IMR-90 (cell line): ENCODE measurements at regions not wholly inside any gene's neighbourhood (a gene's known extent, or its start where the extent isn't known, plus 50 kb on each side); places are given as distances from the start of the nearest gene placed in this dataset.

Experiments
- ATAC-seq: fragments of 200-7000 bp; cut with Tn5 transposase; 2 replicates; pipeline ENCODE4 v1.9.1; 2020; ENCODE audit warnings: low read depth, mild to moderate bottlenecking, moderate library complexity
- BruUV-seq: library from RNA; stranded (reverse); fragments of 400-500 nt; replicated peaks from 2 replicates; lab custom pipeline; 2021; lab: Mats Ljungman, UMichigan
- CTCF ChIA-PET: fragments of 300-600 bp; formaldehyde crosslinking; extraction: SDS; loops from one replicate; lab custom pipeline; 2021; ENCODE audit warnings: antibody characterized with exemption; lab: Yijun Ruan, JAX
- POLR2A ChIA-PET: fragments of 300-600 bp; sonication (Branson Sonifier 250); formaldehyde crosslinking; loops from one replicate; lab custom pipeline; 2022; ENCODE audit warnings: antibody characterized with exemption; ENCODE audit not compliant: unreplicated experiment; lab: Charles Lee
- DNase-seq: peaks from one replicate; pipeline ENCODE4 v3.0.0; 2013
- H2AFZ ChIP-seq: replicated peaks from 2 replicates; pipeline ENCODE3; 2013; ENCODE audit warnings: low read length, mild to moderate bottlenecking; ENCODE audit not compliant: poor library complexity
- H2AK5ac ChIP-seq: 2 replicates; pipeline ENCODE4 v1.6.1; 2013; ENCODE audit warnings: low read depth, low read length, inconsistent platforms
- H2AK9ac ChIP-seq: replicated peaks from 2 replicates; pipeline ENCODE3; 2013; ENCODE audit warnings: mild to moderate bottlenecking, low read depth, low read length, moderate library complexity; ENCODE audit not compliant: poor library complexity
- H2BK120ac ChIP-seq: 2 replicates; pipeline ENCODE4 v1.6.1; 2013; ENCODE audit warnings: low read depth, low read length, inconsistent platforms
- H2BK15ac ChIP-seq: 3 replicates; pipeline ENCODE4 v1.6.1; 2013; ENCODE audit warnings: low read depth, low read length, inconsistent platforms
- H2BK20ac ChIP-seq: 2 replicates; pipeline ENCODE4 v1.6.1; 2013; ENCODE audit warnings: low read depth, mild to moderate bottlenecking, inconsistent platforms, low read length, moderate library complexity
- H2BK5ac ChIP-seq: 2 replicates; pipeline ENCODE4 v1.6.1; 2013; ENCODE audit warnings: mild to moderate bottlenecking, low read depth, low read length, inconsistent platforms; ENCODE audit not compliant: poor library complexity, severe bottlenecking
- H3K14ac ChIP-seq: replicated peaks from 2 replicates; pipeline ENCODE4 v1.6.1; 2013; ENCODE audit warnings: low read depth, low read length, inconsistent platforms
- H3K18ac ChIP-seq: 2 replicates; pipeline ENCODE4 v1.6.1; 2013; ENCODE audit warnings: low read depth, low read length, control low read depth
- H3K23ac ChIP-seq: 2 replicates; pipeline ENCODE4 v1.6.1; 2013; ENCODE audit warnings: low read depth, low read length, inconsistent platforms
- H3K27ac ChIP-seq: 2 replicates; pipeline ENCODE4 v1.5.1; 2013; ENCODE audit warnings: mild to moderate bottlenecking, control low read depth, low read length; ENCODE audit not compliant: insufficient read depth
- H3K27me3 ChIP-seq: 2 replicates; pipeline ENCODE4 v1.6.1; 2013; ENCODE audit warnings: low read length; ENCODE audit not compliant: control insufficient read depth, insufficient read depth
- H3K36me3 ChIP-seq: 2 replicates; pipeline ENCODE4 v1.6.1; 2013; ENCODE audit warnings: low read length, mixed read lengths; ENCODE audit not compliant: control insufficient read depth, insufficient read depth
- H3K4ac ChIP-seq: 2 replicates; pipeline ENCODE4 v1.6.1; 2013; ENCODE audit warnings: low read depth, low read length, inconsistent platforms
- H3K4me1 ChIP-seq: 2 replicates; pipeline ENCODE4 v1.6.1; 2013; ENCODE audit warnings: low read length, mixed read lengths; ENCODE audit not compliant: control insufficient read depth, insufficient read depth
- H3K4me2 ChIP-seq: 2 replicates; pipeline ENCODE4 v1.6.1; 2013; ENCODE audit warnings: low read depth, mild to moderate bottlenecking, control low read depth, low read length, moderate library complexity
- H3K4me3 ChIP-seq: 2 replicates; pipeline ENCODE4 v1.5.1; 2013; ENCODE audit warnings: low read depth, mild to moderate bottlenecking, control low read depth, low read length, moderate library complexity; ENCODE audit not compliant: insufficient read depth
- H3K56ac ChIP-seq: 2 replicates; pipeline ENCODE4 v1.6.1; 2013; ENCODE audit warnings: low read length, inconsistent platforms; ENCODE audit not compliant: insufficient read depth; ENCODE audit errors: extremely low read depth
- H3K79me1 ChIP-seq, 2 experiments: 2 replicates each; pipeline ENCODE4 v1.6.1; 2013; ENCODE audit warnings: low read length in 2 of 2, inconsistent platforms in 1 of 2, low read depth in 1 of 2
- H3K9ac ChIP-seq: 2 replicates; pipeline ENCODE4 v1.6.1; 2013; ENCODE audit warnings: low read depth, low read length, control low read depth
- H3K9me1 ChIP-seq: 2 replicates; pipeline ENCODE4 v1.6.1; 2013; ENCODE audit warnings: low read length, inconsistent platforms; ENCODE audit not compliant: insufficient read depth
- H3K9me3 ChIP-seq: 2 replicates; pipeline ENCODE4 v1.6.1; 2013; ENCODE audit warnings: low read length; ENCODE audit not compliant: control insufficient read depth, insufficient read depth
- H4K20me1 ChIP-seq: 2 replicates; pipeline ENCODE4 v1.6.1; 2013; ENCODE audit warnings: low read length, inconsistent platforms; ENCODE audit not compliant: insufficient read depth
- H4K5ac ChIP-seq: 2 replicates; pipeline ENCODE4 v1.6.1; 2013; ENCODE audit warnings: mild to moderate bottlenecking, low read depth, low read length, control low read depth
- H4K8ac ChIP-seq, 2 experiments: 2 replicates each; pipeline ENCODE4 v1.6.1; 2013; ENCODE audit warnings: low read depth in 2 of 2, low read length in 2 of 2, control low read depth in 1 of 2, inconsistent platforms in 1 of 2
- H4K91ac ChIP-seq: 2 replicates; pipeline ENCODE4 v1.6.1; 2013; ENCODE audit warnings: low read depth, low read length, inconsistent platforms; ENCODE audit not compliant: insufficient read depth
- BHLHE40 ChIP-seq: fragments of 150-350 bp; IDR thresholded peaks from 2 replicates; pipeline ENCODE4 v1.6.1; 2016; ENCODE audit warnings: mild to moderate bottlenecking, low read depth, low read length
- CEBPB ChIP-seq: IDR thresholded peaks from 2 replicates; pipeline ENCODE4 v1.6.1; 2012; ENCODE audit warnings: low read depth, low read length, improper control_type of control experiment
- CHD1 ChIP-seq: IDR thresholded peaks from 2 replicates; pipeline ENCODE4 v1.6.1; 2012; ENCODE audit warnings: low read depth, low read length, improper control_type of control experiment
- FOS ChIP-seq: fragments of 150-350 bp; IDR thresholded peaks from 2 replicates; pipeline ENCODE4 v1.6.1; 2016; ENCODE audit warnings: low read depth, low read length
- MAFK ChIP-seq: IDR thresholded peaks from 2 replicates; pipeline ENCODE4 v1.6.1; 2012; ENCODE audit warnings: low read depth, low read length, improper control_type of control experiment
- MAZ ChIP-seq: IDR thresholded peaks from 2 replicates; pipeline ENCODE4 v1.6.1; 2012; ENCODE audit warnings: low read depth, mild to moderate bottlenecking, low read length, improper control_type of control experiment, moderate library complexity, borderline replicate concordance
- MXI1 ChIP-seq: IDR thresholded peaks from 2 replicates; pipeline ENCODE4 v1.6.1; 2012; ENCODE audit warnings: low read depth, mild to moderate bottlenecking, low read length, moderate library complexity, borderline replicate concordance
- NFE2L2 ChIP-seq: fragments of 150-350 bp; IDR thresholded peaks from 2 replicates; pipeline ENCODE4 v1.6.1; 2016; ENCODE audit warnings: low read depth, mild to moderate bottlenecking, low read length
- POLR2A ChIP-seq: IDR thresholded peaks from 2 replicates; pipeline ENCODE4 v1.6.1; 2012; ENCODE audit warnings: mild to moderate bottlenecking, low read depth, low read length
- RAD21 ChIP-seq: IDR thresholded peaks from 2 replicates; pipeline ENCODE4 v1.6.1; 2012; ENCODE audit warnings: low read length, improper control_type of control experiment
- RCOR1 ChIP-seq: IDR thresholded peaks from 2 replicates; pipeline ENCODE4 v1.6.1; 2012; ENCODE audit warnings: mild to moderate bottlenecking, low read length, improper control_type of control experiment; ENCODE audit not compliant: insufficient replicate concordance
- RFX5 ChIP-seq: IDR thresholded peaks from 2 replicates; pipeline ENCODE4 v1.8.0; 2012; ENCODE audit warnings: low read depth, mild to moderate bottlenecking, low read length, moderate library complexity
- SMC3 ChIP-seq: fragments of 150-350 bp; IDR thresholded peaks from 2 replicates; pipeline ENCODE4 v1.6.1; 2016; ENCODE audit warnings: low read depth, mild to moderate bottlenecking, antibody characterized with exemption, low read length, moderate library complexity
- WGBS, 2 experiments: methylation state at CpG; one replicate each; pipeline versions ENCODE4 v1.1.5 to v1.1.7; 2013; ENCODE audit warnings: missing lambda C conversion rate in 2 of 2; ENCODE audit not compliant: insufficient read length in 1 of 2; ENCODE audit errors: extremely low coverage in 2 of 2; 5-methylcytosine and 5-hydroxymethylcytosine counted together
- dilution Hi-C: fragments of 300-500 bp; cut with HindIII; formaldehyde crosslinking; loops from one replicate; pipeline ENCODE4 v1.14.3; 2018; ENCODE audit warnings: low sequenced_read_pairs; ENCODE audit not compliant: unreplicated experiment
- in situ Hi-C: fragments of 300-500 bp; cut with MboI; formaldehyde crosslinking; loops from 3 replicates; pipeline ENCODE4 v1.14.3; 2019; ENCODE audit warnings: low sequenced_read_pairs, inconsistent platforms, mixed read lengths
- intact Hi-C: fragments of 100-400 bp; cut with micrococcal nuclease; formaldehyde crosslinking; loops from 2 replicates; pipeline ENCODE4 v1.10.0; 2022
- TF ChIP-seq, protein P1 (sequence below): fragments of 150-350 bp; IDR thresholded peaks from 2 replicates; pipeline ENCODE4 v1.6.1; 2017; ENCODE audit warnings: mild to moderate bottlenecking, antibody characterized with exemption, low read length, low read depth
- TF ChIP-seq, protein P2 (sequence below): fragments of 150-350 bp; IDR thresholded peaks from 2 replicates; pipeline ENCODE4 v1.6.1; 2016; ENCODE audit warnings: low read depth, mild to moderate bottlenecking, low read length, moderate library complexity, borderline replicate concordance
- TF ChIP-seq, protein P3 (sequence below): conservative IDR thresholded peaks from 2 replicates; pipeline ENCODE4 v1.5.1; 2012; ENCODE audit warnings: mild to moderate bottlenecking, low read depth, low read length, improper control_type of control experiment

DNA sequence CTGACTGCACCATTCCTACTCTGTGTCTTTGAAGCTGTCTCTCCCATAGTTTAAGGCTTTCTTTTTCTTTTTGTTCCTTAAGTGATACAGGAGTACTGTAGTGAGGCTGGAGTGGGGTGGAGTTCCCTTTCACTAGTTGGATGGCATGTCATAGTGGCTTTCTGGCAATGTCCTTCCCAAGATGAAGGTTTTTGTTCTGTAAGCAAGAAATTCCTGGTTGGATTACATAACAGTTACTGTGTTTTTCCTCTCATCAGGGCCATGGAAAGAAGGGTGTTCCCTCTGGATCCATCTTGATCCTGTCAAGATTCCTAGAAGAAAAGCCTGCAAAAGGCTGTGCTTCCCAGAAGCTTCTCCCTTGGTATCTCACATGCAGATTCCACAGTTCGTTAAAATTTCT lies 84.2 kb downstream of the ACKR3 start:
- WGBS, 2 experiments: no CpG with 5 or more reads among the region's 1 CpG
- no peak for ATAC-seq
- H3K23ac ChIP-seq: no peak overlapping the region

More for the DNA sequence above, 84.2 kb downstream of the ACKR3 start:
- no peak overlapping the region for H2BK20ac ChIP-seq
- no peak overlapping the region for H2BK5ac ChIP-seq
- TF ChIP-seq MXI1 (no peak), FOS (no peak), MAZ (no peak), RFX5 (no peak), RCOR1 (no peak), CHD1 (no peak), RAD21 (no peak), POLR2A (no peak), NFE2L2 (no peak), MAFK (no peak), CEBPB (no peak), SMC3 (no peak), BHLHE40 (no peak)
- TF ChIP-seq, protein P1, sequence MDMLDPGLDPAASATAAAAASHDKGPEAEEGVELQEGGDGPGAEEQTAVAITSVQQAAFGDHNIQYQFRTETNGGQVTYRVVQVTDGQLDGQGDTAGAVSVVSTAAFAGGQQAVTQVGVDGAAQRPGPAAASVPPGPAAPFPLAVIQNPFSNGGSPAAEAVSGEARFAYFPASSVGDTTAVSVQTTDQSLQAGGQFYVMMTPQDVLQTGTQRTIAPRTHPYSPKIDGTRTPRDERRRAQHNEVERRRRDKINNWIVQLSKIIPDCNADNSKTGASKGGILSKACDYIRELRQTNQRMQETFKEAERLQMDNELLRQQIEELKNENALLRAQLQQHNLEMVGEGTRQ: no peak
- TF ChIP-seq, protein P2, sequence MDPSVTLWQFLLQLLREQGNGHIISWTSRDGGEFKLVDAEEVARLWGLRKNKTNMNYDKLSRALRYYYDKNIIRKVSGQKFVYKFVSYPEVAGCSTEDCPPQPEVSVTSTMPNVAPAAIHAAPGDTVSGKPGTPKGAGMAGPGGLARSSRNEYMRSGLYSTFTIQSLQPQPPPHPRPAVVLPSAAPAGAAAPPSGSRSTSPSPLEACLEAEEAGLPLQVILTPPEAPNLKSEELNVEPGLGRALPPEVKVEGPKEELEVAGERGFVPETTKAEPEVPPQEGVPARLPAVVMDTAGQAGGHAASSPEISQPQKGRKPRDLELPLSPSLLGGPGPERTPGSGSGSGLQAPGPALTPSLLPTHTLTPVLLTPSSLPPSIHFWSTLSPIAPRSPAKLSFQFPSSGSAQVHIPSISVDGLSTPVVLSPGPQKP: no peak
- TF ChIP-seq, protein P3, sequence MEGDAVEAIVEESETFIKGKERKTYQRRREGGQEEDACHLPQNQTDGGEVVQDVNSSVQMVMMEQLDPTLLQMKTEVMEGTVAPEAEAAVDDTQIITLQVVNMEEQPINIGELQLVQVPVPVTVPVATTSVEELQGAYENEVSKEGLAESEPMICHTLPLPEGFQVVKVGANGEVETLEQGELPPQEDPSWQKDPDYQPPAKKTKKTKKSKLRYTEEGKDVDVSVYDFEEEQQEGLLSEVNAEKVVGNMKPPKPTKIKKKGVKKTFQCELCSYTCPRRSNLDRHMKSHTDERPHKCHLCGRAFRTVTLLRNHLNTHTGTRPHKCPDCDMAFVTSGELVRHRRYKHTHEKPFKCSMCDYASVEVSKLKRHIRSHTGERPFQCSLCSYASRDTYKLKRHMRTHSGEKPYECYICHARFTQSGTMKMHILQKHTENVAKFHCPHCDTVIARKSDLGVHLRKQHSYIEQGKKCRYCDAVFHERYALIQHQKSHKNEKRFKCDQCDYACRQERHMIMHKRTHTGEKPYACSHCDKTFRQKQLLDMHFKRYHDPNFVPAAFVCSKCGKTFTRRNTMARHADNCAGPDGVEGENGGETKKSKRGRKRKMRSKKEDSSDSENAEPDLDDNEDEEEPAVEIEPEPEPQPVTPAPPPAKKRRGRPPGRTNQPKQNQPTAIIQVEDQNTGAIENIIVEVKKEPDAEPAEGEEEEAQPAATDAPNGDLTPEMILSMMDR: no peak
- H3K14ac ChIP-seq: no peak overlapping the region
- no peak overlapping the region for H2BK120ac ChIP-seq
- POLR2A ChIA-PET: no interaction called here
- no peak overlapping the region for H3K56ac ChIP-seq
- H2AK5ac ChIP-seq: no peak overlapping the region
- in situ Hi-C loops (no loop called here), intact Hi-C loops (no loop called here), dilution Hi-C loops (no loop called here)
- H3K4me1 ChIP-seq: no peaks in the 10 kb centered on the region
- H3K4ac ChIP-seq: no peak overlapping the region
- no peak overlapping the region for H3K18ac ChIP-seq
- BruUV-seq: no TSS peak
- no peak overlapping the region for H4K5ac ChIP-seq
- H4K91ac ChIP-seq: no peak overlapping the region
- H2BK15ac ChIP-seq: no peak overlapping the region
- H3K36me3 ChIP-seq: no peaks in the 10 kb centered on the region
- H4K20me1 ChIP-seq: no peaks in the 10 kb centered on the region
- no peak overlapping the region for H3K27ac ChIP-seq
- CTCF ChIA-PET: interaction anchor here (0.9 kb wide), 1 partner anchor 11 kb away, joined by 3 read pairs; no protein-coding TSS in a partner anchor
- no peak overlapping the region for H3K4me3 ChIP-seq
- DNase-seq: no peak
- H3K9ac ChIP-seq: no peak overlapping the region
- H3K4me2 ChIP-seq: no peak overlapping the region
- no peaks in the 10 kb centered on the region for H3K79me1 ChIP-seq
- no peak overlapping the region for H2AFZ ChIP-seq
- no peak overlapping the region for H2AK9ac ChIP-seq
- H3K9me1 ChIP-seq: no peaks in the 10 kb centered on the region
- H3K9me3 ChIP-seq: peaks cover 2% of the 10 kb centered on the region; the same call in 1 of the 2 replicates
- peaks cover 5% of the 10 kb centered on the region; the same call in 1 of the 2 replicates for H3K27me3 ChIP-seq
- H4K8ac ChIP-seq: no peak overlapping the region
